Dedifferentiated amniotic fluid mesenchymal stem cell (primary cell): ENCODE measurements at regions not wholly inside any gene's neighbourhood (a gene's known extent, or its start where the extent isn't known, plus 50 kb on each side); places are given as distances from the start of the nearest gene placed in this dataset.
A peak's percentile ranks its signal among the peaks of the same experiment; 100 is the strongest.

Experiments used
- DNase-seq: peaks from one replicate; pipeline ENCODE4 v3.0.0-alpha.2; 2016; ENCODE audit errors: extremely low spot score

DNA sequence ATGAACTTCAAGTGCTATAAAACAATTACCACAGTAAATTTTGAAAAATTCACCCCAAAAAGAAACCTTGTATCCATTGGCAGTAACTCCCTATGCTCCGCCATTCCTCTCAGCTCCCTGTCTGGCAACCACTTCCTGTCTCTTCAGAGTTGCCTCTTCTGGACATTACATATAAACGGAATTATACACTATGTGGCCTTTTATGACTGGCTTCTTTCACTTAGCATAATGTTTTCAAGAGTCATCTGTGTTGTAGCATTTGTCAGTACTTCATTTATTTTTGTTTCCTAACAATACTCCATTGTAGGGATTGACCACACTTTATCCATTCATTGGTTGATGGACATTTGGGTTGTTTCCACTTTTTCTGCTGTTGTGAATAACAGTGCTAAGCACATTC, 50.1 kb downstream of the CEP43 start:
- no peak for DNase-seq

DNA sequence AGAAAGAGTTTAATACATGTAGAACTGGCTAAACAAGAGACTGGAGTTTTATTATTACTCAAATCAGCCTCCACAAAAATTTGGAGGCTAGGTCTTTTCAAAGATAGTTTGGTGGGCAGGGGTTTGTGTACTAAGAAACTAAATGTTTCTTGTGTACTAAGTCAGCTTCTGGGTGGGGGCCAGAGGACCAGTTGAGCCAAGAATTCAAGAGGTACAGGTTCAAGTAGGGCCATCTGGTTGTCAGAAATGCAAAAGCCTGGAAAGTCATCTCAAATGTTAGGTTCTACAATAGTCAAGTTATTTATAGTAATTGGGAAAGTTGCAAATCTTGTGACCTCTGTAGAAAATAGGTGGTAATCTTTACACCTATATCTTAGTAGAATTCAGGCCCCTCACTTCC, 51.7 kb downstream of the CEP43 start:
- no peak for DNase-seq

DNA sequence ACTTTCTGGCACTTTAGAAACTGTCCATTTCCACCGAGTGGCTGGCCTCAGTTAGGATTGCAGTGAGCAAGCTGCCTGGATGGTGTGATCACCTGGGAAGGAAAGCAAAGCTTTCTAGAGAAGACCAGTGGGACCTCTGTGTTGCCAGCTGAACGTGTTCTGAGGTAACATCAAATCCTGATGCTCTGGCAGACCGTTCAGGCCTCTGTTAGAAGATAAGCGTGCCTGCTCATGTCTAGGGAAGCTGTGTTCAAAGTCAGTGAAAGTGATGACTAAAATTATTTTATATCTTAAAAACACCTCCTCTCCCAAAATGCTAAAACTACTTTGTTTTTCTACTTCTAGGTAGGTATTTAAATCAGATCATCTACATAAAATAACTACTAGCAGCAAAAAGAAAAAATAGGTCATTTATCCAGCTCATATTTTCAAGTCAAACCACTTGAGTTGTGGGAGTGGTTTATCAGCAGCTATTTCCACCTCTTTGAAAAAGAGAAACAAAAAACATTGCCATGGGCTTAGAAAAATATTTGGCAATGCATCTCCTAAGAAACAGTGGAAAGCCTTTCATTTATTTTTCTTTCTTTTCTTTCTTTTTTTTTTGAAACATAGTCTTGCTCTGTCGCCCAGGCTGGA, 54.8 kb downstream of the CEP43 start:
- no peak for DNase-seq

GRCh38 chr6:167054987-167055386, 55.8 kb downstream of the CEP43 start:
- DNase-seq, result no peak

DNA sequence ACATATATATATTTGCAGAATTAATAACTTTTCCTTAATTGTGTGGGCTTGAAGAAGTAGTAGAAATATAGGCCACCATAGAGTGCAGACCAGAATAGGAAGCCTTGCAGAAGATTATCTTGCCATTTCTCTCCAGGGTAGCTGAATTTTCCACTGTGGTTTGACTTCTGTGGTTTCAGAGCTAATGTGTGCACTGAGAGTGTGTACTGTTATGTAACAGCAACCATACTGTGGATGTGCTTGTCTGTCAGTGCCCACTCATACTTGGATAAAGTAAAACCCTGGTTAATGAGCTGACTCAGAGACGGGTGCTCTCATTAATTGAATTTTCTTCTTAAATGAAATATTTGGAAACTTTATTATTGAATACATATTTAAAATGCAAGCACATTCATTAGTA, 57.2 kb downstream of the CEP43 start:
- DNase-seq, result no peak

DNA sequence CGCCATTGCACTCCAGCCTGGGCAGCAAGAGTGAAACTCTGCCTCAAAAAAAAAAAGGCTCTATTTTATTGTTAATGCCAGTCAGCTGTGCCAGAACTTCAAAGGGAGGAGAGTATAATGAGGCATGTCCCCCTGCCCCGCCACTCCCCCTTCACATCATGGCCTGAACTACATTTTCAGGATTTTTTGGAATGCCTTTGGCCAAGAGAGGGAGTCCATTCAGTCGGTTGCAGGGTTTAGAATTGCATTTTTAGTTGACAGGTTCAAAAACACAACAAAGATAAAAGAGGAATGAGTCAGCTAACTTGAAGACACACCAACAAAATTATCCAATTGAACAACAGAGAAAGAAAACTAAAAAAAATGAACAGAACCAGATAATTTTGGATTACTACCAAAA, 59.1 kb downstream of the CEP43 start:
- peak; percentile 15 for DNase-seq
